ENCODE measurements at regions not wholly inside any gene's neighbourhood (a gene's known extent, or its start where the extent isn't known, plus 50 kb on each side); places are given as distances from the start of the nearest gene placed in this dataset.

GRCh38 chr4:19944251-19944650 is 307.5 kb upstream of the SLIT2 start:
- TF ChIP-seq FOS (IDR thresholded peaks at IDR 0.05; ENCODE audit: borderline replicate concordance, insufficient read depth, low read length), result no peak
- TF ChIP-seq CTCF (IDR thresholded peaks at IDR 0.05; ENCODE audit: extremely low read depth in 1 of 2, insufficient read depth in 1 of 2, low read depth in 1 of 2, low read length in 2 of 2), result no peak
- no peak for TF ChIP-seq POLR2AphosphoS5 (IDR thresholded peaks at IDR 0.05; ENCODE audit: insufficient read depth, low read depth, low read length)
- TF ChIP-seq POLR2A (IDR thresholded peaks at IDR 0.05; ENCODE audit: low read depth, low read length), result no peak

Data from endothelial cell of umbilical vein (primary cell).